Thyroid gland (tissue), 4 donors: ENCODE measurements at regions not wholly inside any gene's neighbourhood (a gene's known extent, or its start where the extent isn't known, plus 50 kb on each side); places are given as distances from the start of the nearest gene placed in this dataset.

Source experiments
- POLR2A ChIP-seq, 2 donors: fragments of 450-650 bp; IDR thresholded peaks; one replicate each; pipeline ENCODE4 v1.6.1; 2017; ENCODE audit warnings: antibody characterized with exemption in 2 of 2, mild to moderate bottlenecking in 2 of 2, moderate library complexity in 1 of 2
- TF ChIP-seq, protein P1 (sequence below), 6 experiments: fragments of 200-600 bp in 3 of 6; fragments of 450-650 bp in 3 of 6; sonication (generic) in 3 of 6; IDR thresholded peaks; one replicate each; pipeline ENCODE4 v1.5.1; 2016 to 2019; ENCODE audit warnings: antibody characterized with exemption in 6 of 6, mild to moderate bottlenecking in 2 of 6, inconsistent platforms in 1 of 6, moderate library complexity in 1 of 6

- TF ChIP-seq, protein P1, sequence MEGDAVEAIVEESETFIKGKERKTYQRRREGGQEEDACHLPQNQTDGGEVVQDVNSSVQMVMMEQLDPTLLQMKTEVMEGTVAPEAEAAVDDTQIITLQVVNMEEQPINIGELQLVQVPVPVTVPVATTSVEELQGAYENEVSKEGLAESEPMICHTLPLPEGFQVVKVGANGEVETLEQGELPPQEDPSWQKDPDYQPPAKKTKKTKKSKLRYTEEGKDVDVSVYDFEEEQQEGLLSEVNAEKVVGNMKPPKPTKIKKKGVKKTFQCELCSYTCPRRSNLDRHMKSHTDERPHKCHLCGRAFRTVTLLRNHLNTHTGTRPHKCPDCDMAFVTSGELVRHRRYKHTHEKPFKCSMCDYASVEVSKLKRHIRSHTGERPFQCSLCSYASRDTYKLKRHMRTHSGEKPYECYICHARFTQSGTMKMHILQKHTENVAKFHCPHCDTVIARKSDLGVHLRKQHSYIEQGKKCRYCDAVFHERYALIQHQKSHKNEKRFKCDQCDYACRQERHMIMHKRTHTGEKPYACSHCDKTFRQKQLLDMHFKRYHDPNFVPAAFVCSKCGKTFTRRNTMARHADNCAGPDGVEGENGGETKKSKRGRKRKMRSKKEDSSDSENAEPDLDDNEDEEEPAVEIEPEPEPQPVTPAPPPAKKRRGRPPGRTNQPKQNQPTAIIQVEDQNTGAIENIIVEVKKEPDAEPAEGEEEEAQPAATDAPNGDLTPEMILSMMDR (IDR thresholded peaks at IDR 0.05) = no peak
- no peak for TF ChIP-seq POLR2A (IDR thresholded peaks at IDR 0.05)
Observed at GRCh38 chr9:25025686-25026085, 480.0 kb upstream of the IZUMO3 start.
